WTC11 (cell line): ENCODE measurements at regions not wholly inside any gene's neighbourhood (a gene's known extent, or its start where the extent isn't known, plus 50 kb on each side); places are given as distances from the start of the nearest gene placed in this dataset.

Experiments
- ATAC-seq: fragments of 200-7000 bp; cut with Tn5 transposase; 2 replicates; pipeline ENCODE4 v1.10.0; 2021; ENCODE audit warnings: mild to moderate bottlenecking, moderate library complexity
- CTCF ChIA-PET: fragments of 300-600 bp; sonication (Branson Sonifier 250); formaldehyde crosslinking; loops from one replicate; lab custom pipeline; 2021; ENCODE audit warnings: antibody characterized with exemption; lab: Charles Lee
- POLR2A ChIA-PET: fragments of 350-600 bp; sonication (Branson Sonifier 250); formaldehyde crosslinking; loops from one replicate; lab custom pipeline; 2021; ENCODE audit warnings: antibody characterized with exemption; lab: Charles Lee
- DNase-seq: peaks from one replicate; pipeline ENCODE4 v3.0.0; 2021; ENCODE audit warnings: low spot score
- H3K27ac Mint-ChIP-seq: 2 replicates; pipeline ENCODE4 v1.8.0; 2021; ENCODE audit warnings: mixed read lengths
- H3K27me3 Mint-ChIP-seq: 2 replicates; pipeline ENCODE4 v1.8.0; 2021; ENCODE audit warnings: low read depth, mild to moderate bottlenecking, moderate library complexity, mixed read lengths
- H3K36me3 Mint-ChIP-seq: 2 replicates; pipeline ENCODE4 v1.8.0; 2021; ENCODE audit warnings: mixed read lengths
- H3K4me1 Mint-ChIP-seq: 2 replicates; pipeline ENCODE4 v1.8.0; 2022; ENCODE audit warnings: mixed read lengths
- H3K4me3 Mint-ChIP-seq: 2 replicates; pipeline ENCODE4 v1.8.0; 2021; ENCODE audit warnings: mild to moderate bottlenecking, moderate library complexity, mixed read lengths
- H3K9me3 Mint-ChIP-seq: 2 replicates; pipeline ENCODE4 v1.8.0; 2021; ENCODE audit warnings: mixed read lengths
- CBFB ChIP-seq: sonication (generic); formaldehyde crosslinking; IDR thresholded peaks from 2 replicates; pipeline ENCODE4 v1.8.1; 2022; ENCODE audit warnings: mild to moderate bottlenecking, low read depth, missing genetic modification reagents
- ETV6 ChIP-seq: sonication (generic); formaldehyde crosslinking; IDR thresholded peaks from 2 replicates; pipeline ENCODE4 v1.8.1; 2022; ENCODE audit warnings: mild to moderate bottlenecking, missing genetic modification reagents
- GABPB1 ChIP-seq: sonication (generic); formaldehyde crosslinking; IDR thresholded peaks from 2 replicates; pipeline ENCODE4 v1.8.1; 2023; ENCODE audit warnings: mild to moderate bottlenecking, missing genetic modification reagents
- GTF2I ChIP-seq: fragments of 250-450 bp; sonication (Bioruptor Pico); conservative IDR thresholded peaks from 2 replicates; pipeline ENCODE4 v1.4.0; 2021; ENCODE audit warnings: mild to moderate bottlenecking
- MYBL2 ChIP-seq: sonication (generic); formaldehyde crosslinking; IDR thresholded peaks from 2 replicates; pipeline ENCODE4 v1.8.1; 2023; ENCODE audit warnings: mild to moderate bottlenecking, moderate library complexity, missing genetic modification reagents
- SMAD3 ChIP-seq: sonication (generic); formaldehyde crosslinking; IDR thresholded peaks from 2 replicates; pipeline ENCODE4 v1.8.0; 2022; ENCODE audit warnings: missing genetic modification reagents, mild to moderate bottlenecking, borderline replicate concordance
- TF ChIP-seq, protein P1 (sequence below): sonication (generic); formaldehyde crosslinking; IDR thresholded peaks from 2 replicates; pipeline ENCODE4 v1.8.1; 2022; ENCODE audit warnings: mild to moderate bottlenecking, missing genetic modification reagents, moderate library complexity, borderline replicate concordance
- TF ChIP-seq, protein P2 (sequence below): fragments of 200-600 bp; IDR thresholded peaks from 2 replicates; pipeline ENCODE4 v1.8.0; 2022; ENCODE audit warnings: antibody characterized with exemption
- TF ChIP-seq, protein P3 (sequence below): fragments of 250-450 bp; sonication (Bioruptor Pico); IDR thresholded peaks from 2 replicates; pipeline ENCODE4 v1.8.0; 2021; ENCODE audit warnings: mild to moderate bottlenecking
- TF ChIP-seq, protein P4 (sequence below): sonication (generic); formaldehyde crosslinking; IDR thresholded peaks from 2 replicates; pipeline ENCODE4 v1.8.1; 2023; ENCODE audit warnings: mild to moderate bottlenecking, missing genetic modification reagents, moderate library complexity
- TF ChIP-seq, protein P5 (sequence below): sonication (generic); formaldehyde crosslinking; IDR thresholded peaks from 2 replicates; pipeline ENCODE4 v1.8.0; 2023; ENCODE audit warnings: missing genetic modification reagents, mild to moderate bottlenecking, borderline replicate concordance

DNA sequence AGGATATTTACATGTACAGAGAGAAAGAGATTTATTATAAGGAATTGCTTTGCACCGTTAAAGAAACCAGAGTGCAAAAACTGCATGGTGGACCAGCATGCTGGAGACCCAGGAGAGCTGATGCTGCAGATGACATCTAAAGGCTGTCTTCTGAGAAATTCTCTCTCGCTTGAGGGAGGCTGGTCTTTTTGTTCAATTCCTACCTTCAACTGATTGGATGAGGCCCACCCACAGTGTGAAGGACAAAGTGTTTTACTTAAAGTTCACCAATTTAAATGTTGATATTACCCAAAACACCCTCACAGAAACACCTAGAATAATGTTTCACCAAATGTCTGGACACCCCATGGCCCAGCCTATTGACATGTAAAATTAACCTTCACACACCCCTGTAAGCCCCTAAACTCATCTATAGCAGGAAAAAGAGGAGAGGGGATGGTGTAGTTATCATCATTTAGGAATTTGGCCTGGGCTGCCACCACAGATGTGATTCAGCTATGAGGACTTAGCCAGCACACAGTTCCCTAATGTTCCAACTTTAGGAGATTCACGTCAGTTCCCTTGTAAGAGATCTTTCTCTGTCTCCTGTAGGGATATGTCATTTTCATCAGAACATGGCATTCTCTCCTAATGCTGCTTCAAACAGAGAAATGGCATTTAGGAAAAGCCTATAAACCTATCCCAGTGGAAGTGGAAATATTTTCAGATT is 358.2 kb upstream of the TLE4 start:
- H3K4me1 Mint-ChIP-seq, result peaks cover 8% of the 10 kb centered on the region
- no peaks in the 10 kb centered on the region for H3K27me3 Mint-ChIP-seq
- ATAC-seq, result no peak
- no peaks in the 10 kb centered on the region for H3K36me3 Mint-ChIP-seq
- ChIA-PET POLR2A (no interaction called here), CTCF (no interaction called here)
- no peak overlapping the region for H3K27ac Mint-ChIP-seq
- DNase-seq, result no peak
- no peaks in the 10 kb centered on the region for H3K9me3 Mint-ChIP-seq
- no peak overlapping the region for H3K4me3 Mint-ChIP-seq
- TF ChIP-seq GTF2I (CRISPR knock-in tag), result 0 out of 2 replicates have a peak, but pooled peaks have one; percentile 10
- no peak for TF ChIP-seq SMAD3 (CRISPR knock-in tag)

DNA sequence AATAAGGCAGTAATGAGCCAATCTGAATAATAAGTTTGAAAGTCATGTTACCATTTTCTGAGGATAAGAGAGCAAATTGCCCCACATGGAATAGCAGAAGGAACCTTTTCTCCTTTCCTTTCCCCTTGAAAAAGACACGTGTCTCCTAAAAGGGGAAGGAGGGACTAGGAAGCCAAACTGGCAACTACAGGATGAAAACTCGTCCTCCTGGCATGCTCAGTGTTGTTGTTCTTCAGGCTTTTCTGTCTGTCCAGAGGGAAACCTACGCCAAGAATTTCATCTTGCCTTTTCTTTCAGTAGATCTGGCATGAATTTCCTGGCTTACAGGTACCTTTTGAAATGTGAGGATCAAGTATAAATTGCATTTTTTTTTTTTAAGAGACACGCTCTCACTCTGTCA is 355.9 kb upstream of the TLE4 start:
- no peak for ATAC-seq
- POLR2A ChIA-PET, result no interaction called here
- CTCF ChIA-PET, result no interaction called here
- no peaks in the 10 kb centered on the region for H3K4me1 Mint-ChIP-seq
- H3K4me3 Mint-ChIP-seq, result no peak overlapping the region
- peaks cover 8% of the 10 kb centered on the region; the same call in 1 of the 2 replicates for H3K9me3 Mint-ChIP-seq
- TF ChIP-seq, protein P1, sequence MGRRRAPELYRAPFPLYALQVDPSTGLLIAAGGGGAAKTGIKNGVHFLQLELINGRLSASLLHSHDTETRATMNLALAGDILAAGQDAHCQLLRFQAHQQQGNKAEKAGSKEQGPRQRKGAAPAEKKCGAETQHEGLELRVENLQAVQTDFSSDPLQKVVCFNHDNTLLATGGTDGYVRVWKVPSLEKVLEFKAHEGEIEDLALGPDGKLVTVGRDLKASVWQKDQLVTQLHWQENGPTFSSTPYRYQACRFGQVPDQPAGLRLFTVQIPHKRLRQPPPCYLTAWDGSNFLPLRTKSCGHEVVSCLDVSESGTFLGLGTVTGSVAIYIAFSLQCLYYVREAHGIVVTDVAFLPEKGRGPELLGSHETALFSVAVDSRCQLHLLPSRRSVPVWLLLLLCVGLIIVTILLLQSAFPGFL (CRISPR knock-in tag), result no peak
- TF ChIP-seq CBFB (CRISPR knock-in tag) (no peak), ETV6 (no peak)
- TF ChIP-seq, protein P2, sequence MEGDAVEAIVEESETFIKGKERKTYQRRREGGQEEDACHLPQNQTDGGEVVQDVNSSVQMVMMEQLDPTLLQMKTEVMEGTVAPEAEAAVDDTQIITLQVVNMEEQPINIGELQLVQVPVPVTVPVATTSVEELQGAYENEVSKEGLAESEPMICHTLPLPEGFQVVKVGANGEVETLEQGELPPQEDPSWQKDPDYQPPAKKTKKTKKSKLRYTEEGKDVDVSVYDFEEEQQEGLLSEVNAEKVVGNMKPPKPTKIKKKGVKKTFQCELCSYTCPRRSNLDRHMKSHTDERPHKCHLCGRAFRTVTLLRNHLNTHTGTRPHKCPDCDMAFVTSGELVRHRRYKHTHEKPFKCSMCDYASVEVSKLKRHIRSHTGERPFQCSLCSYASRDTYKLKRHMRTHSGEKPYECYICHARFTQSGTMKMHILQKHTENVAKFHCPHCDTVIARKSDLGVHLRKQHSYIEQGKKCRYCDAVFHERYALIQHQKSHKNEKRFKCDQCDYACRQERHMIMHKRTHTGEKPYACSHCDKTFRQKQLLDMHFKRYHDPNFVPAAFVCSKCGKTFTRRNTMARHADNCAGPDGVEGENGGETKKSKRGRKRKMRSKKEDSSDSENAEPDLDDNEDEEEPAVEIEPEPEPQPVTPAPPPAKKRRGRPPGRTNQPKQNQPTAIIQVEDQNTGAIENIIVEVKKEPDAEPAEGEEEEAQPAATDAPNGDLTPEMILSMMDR, result no peak
- TF ChIP-seq, all 79 proteins: peak for 0
- DNase-seq, result no peak
- no peaks in the 10 kb centered on the region for H3K27me3 Mint-ChIP-seq
- H3K27ac Mint-ChIP-seq, result no peak overlapping the region
- no peaks in the 10 kb centered on the region for H3K36me3 Mint-ChIP-seq

DNA sequence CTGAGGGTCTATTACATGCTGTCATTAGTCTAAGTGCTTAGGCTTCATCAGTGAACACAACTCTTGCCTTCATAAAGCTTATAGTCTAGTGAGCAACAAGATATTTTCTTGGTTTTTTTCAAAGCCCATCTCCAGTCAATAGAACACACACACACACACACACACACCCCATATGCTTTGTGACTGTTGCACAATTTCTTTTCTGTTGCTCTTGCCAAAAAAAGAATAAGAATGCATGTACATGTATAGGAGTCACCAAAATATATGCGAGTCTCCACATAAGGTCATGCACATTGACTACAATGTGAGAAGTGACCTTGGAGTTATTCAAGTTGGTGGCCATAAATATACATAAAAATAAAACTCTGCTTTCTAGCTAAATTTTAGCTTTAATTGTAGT is 351.5 kb upstream of the TLE4 start:
- TF ChIP-seq GTF2I (CRISPR knock-in tag) (no peak), MYBL2 (CRISPR knock-in tag) (no peak), GABPB1 (CRISPR knock-in tag) (no peak)
- TF ChIP-seq, protein P3, sequence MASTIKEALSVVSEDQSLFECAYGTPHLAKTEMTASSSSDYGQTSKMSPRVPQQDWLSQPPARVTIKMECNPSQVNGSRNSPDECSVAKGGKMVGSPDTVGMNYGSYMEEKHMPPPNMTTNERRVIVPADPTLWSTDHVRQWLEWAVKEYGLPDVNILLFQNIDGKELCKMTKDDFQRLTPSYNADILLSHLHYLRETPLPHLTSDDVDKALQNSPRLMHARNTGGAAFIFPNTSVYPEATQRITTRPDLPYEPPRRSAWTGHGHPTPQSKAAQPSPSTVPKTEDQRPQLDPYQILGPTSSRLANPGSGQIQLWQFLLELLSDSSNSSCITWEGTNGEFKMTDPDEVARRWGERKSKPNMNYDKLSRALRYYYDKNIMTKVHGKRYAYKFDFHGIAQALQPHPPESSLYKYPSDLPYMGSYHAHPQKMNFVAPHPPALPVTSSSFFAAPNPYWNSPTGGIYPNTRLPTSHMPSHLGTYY (CRISPR knock-in tag), result no peak
- TF ChIP-seq, protein P4, sequence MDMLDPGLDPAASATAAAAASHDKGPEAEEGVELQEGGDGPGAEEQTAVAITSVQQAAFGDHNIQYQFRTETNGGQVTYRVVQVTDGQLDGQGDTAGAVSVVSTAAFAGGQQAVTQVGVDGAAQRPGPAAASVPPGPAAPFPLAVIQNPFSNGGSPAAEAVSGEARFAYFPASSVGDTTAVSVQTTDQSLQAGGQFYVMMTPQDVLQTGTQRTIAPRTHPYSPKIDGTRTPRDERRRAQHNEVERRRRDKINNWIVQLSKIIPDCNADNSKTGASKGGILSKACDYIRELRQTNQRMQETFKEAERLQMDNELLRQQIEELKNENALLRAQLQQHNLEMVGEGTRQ (CRISPR knock-in tag), result no peak
- TF ChIP-seq, all 79 proteins: peak for 0
- CTCF ChIA-PET, result no interaction called here
- peaks cover 18% of the 10 kb centered on the region for H3K9me3 Mint-ChIP-seq
- H3K27ac Mint-ChIP-seq, result no peak overlapping the region
- no peak for DNase-seq
- POLR2A ChIA-PET, result no interaction called here
- no peak for ATAC-seq
- no peaks in the 10 kb centered on the region for H3K27me3 Mint-ChIP-seq
- H3K36me3 Mint-ChIP-seq, result no peaks in the 10 kb centered on the region
- H3K4me1 Mint-ChIP-seq, result no peaks in the 10 kb centered on the region
- H3K4me3 Mint-ChIP-seq, result no peak overlapping the region

DNA sequence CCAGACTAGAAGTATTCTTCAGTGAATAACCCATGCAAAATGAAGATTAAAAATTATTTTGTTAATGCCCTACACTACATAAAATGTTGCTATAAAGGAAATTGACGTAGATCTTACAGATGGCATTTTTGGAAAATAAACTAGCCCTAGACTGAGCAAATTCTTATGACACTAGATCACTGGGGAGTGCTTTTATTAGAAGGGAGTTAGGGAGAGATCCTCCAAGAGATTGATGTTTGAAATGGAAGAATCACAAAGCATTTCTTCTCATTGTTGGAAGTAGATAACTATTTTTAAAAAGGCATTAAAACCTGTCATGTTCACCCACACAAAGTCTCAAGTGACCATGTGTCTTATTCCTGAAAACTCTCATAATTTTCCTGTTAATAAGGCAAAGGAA is 351.1 kb upstream of the TLE4 start:
- ChIA-PET POLR2A (no interaction called here), CTCF (no interaction called here)
- no peak overlapping the region for H3K4me3 Mint-ChIP-seq
- ATAC-seq (no peak), DNase-seq (no peak)
- H3K36me3 Mint-ChIP-seq, result no peaks in the 10 kb centered on the region
- no peaks in the 10 kb centered on the region for H3K4me1 Mint-ChIP-seq
- TF ChIP-seq SMAD3 (CRISPR knock-in tag), result no peak
- TF ChIP-seq, protein P5, sequence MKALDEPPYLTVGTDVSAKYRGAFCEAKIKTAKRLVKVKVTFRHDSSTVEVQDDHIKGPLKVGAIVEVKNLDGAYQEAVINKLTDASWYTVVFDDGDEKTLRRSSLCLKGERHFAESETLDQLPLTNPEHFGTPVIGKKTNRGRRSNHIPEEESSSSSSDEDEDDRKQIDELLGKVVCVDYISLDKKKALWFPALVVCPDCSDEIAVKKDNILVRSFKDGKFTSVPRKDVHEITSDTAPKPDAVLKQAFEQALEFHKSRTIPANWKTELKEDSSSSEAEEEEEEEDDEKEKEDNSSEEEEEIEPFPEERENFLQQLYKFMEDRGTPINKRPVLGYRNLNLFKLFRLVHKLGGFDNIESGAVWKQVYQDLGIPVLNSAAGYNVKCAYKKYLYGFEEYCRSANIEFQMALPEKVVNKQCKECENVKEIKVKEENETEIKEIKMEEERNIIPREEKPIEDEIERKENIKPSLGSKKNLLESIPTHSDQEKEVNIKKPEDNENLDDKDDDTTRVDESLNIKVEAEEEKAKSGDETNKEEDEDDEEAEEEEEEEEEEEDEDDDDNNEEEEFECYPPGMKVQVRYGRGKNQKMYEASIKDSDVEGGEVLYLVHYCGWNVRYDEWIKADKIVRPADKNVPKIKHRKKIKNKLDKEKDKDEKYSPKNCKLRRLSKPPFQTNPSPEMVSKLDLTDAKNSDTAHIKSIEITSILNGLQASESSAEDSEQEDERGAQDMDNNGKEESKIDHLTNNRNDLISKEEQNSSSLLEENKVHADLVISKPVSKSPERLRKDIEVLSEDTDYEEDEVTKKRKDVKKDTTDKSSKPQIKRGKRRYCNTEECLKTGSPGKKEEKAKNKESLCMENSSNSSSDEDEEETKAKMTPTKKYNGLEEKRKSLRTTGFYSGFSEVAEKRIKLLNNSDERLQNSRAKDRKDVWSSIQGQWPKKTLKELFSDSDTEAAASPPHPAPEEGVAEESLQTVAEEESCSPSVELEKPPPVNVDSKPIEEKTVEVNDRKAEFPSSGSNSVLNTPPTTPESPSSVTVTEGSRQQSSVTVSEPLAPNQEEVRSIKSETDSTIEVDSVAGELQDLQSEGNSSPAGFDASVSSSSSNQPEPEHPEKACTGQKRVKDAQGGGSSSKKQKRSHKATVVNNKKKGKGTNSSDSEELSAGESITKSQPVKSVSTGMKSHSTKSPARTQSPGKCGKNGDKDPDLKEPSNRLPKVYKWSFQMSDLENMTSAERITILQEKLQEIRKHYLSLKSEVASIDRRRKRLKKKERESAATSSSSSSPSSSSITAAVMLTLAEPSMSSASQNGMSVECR (CRISPR knock-in tag), result no peak
- H3K27ac Mint-ChIP-seq, result no peak overlapping the region
- no peaks in the 10 kb centered on the region for H3K27me3 Mint-ChIP-seq
- peaks cover 18% of the 10 kb centered on the region for H3K9me3 Mint-ChIP-seq
